ENCODE measurements at regions not wholly inside any gene's neighbourhood (a gene's known extent, or its start where the extent isn't known, plus 50 kb on each side); places are given as distances from the start of the nearest gene placed in this dataset.

DNA sequence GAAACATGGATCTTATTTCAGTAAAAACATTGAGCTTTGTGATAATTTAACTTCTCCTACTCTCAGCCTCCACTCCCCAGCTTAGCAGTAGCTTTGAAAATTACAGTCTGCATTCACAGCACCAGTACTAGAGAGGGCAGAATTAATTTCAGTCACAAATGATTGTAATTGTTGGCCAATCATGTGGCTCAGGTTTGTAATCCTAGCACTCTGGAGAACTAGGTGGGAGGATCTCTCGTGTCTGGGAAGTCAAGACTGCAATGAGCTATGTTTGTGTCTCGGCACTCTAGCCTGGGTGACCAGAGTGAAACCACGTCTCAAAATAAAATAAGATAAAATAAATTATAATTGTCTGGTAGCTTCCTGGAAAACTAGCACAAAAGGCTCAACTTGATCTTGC is 620.9 kb downstream of the TNS3 start:
- TF ChIP-seq TAF1 (IDR thresholded peaks at IDR 0.05; ENCODE audit: borderline replicate concordance, insufficient read depth, low read length), result no peak
- no peak for TF ChIP-seq SIN3A (IDR thresholded peaks at IDR 0.05; ENCODE audit: borderline replicate concordance, insufficient read depth, low read length)
- TF ChIP-seq, protein P1, sequence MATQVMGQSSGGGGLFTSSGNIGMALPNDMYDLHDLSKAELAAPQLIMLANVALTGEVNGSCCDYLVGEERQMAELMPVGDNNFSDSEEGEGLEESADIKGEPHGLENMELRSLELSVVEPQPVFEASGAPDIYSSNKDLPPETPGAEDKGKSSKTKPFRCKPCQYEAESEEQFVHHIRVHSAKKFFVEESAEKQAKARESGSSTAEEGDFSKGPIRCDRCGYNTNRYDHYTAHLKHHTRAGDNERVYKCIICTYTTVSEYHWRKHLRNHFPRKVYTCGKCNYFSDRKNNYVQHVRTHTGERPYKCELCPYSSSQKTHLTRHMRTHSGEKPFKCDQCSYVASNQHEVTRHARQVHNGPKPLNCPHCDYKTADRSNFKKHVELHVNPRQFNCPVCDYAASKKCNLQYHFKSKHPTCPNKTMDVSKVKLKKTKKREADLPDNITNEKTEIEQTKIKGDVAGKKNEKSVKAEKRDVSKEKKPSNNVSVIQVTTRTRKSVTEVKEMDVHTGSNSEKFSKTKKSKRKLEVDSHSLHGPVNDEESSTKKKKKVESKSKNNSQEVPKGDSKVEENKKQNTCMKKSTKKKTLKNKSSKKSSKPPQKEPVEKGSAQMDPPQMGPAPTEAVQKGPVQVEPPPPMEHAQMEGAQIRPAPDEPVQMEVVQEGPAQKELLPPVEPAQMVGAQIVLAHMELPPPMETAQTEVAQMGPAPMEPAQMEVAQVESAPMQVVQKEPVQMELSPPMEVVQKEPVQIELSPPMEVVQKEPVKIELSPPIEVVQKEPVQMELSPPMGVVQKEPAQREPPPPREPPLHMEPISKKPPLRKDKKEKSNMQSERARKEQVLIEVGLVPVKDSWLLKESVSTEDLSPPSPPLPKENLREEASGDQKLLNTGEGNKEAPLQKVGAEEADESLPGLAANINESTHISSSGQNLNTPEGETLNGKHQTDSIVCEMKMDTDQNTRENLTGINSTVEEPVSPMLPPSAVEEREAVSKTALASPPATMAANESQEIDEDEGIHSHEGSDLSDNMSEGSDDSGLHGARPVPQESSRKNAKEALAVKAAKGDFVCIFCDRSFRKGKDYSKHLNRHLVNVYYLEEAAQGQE (IDR thresholded peaks at IDR 0.05; ENCODE audit: insufficient read depth in 1 of 2, low read depth in 2 of 2, low read length in 2 of 2), result no peak
- TF ChIP-seq POLR2AphosphoS5 (IDR thresholded peaks at IDR 0.05; ENCODE audit: low read depth, low read length), result no peak
- TF ChIP-seq FOXP2 (optimal IDR thresholded peaks at IDR 0.05; ENCODE audit: borderline replicate concordance, extremely low read depth, extremely low read length, insufficient read depth), result no peak
